ENCODE measurements at regions not wholly inside any gene's neighbourhood (a gene's known extent, or its start where the extent isn't known, plus 50 kb on each side); places are given as distances from the start of the nearest gene placed in this dataset.

GRCh38 chr3:132821314-132821713 is 99.1 kb upstream of the NPHP3 start:
- no peak for DNase-seq

- no peak for DNase-seq
Observed at GRCh38 chr3:132818251-132818650, 96.0 kb upstream of the NPHP3 start.

- no peak for DNase-seq
Observed at GRCh38 chr3:132817646-132818177, 95.5 kb upstream of the NPHP3 start.

- no peak for DNase-seq
Observed at GRCh38 chr3:132805071-132805470, 82.9 kb upstream of the NPHP3 start.

- DNase-seq, result no peak
Observed at GRCh38 chr3:132804498-132804897, 82.3 kb upstream of the NPHP3 start.

GRCh38 chr3:132803889-132804288 is 81.7 kb upstream of the NPHP3 start:
- no peak for DNase-seq

GRCh38 chr3:132800958-132801357 is 78.7 kb upstream of the NPHP3 start:
- DNase-seq, result no peak

- DNase-seq, result no peak
Observed at GRCh38 chr3:132790806-132791205, 68.6 kb upstream of the NPHP3 start.

- DNase-seq, result no peak
Observed at GRCh38 chr3:132789959-132790358, 67.8 kb upstream of the NPHP3 start.

GRCh38 chr3:132788301-132788671 is 66.1 kb upstream of the NPHP3 start:
- no peak for DNase-seq

GRCh38 chr3:132787616-132788300 is 65.5 kb upstream of the NPHP3 start:
- DNase-seq, result peak; percentile 54

GRCh38 chr3:132786890-132787289 is 64.7 kb upstream of the NPHP3 start:
- DNase-seq, result no peak

GRCh38 chr3:132785292-132785691 is 63.1 kb upstream of the NPHP3 start:
- no peak for DNase-seq

GRCh38 chr3:132784502-132785025 is 62.4 kb upstream of the NPHP3 start:
- no peak for DNase-seq

GRCh38 chr3:132783152-132783551 is 60.9 kb upstream of the NPHP3 start:
- no peak for DNase-seq

GRCh38 chr3:132781922-132782321 is 59.7 kb upstream of the NPHP3 start:
- no peak for DNase-seq

GRCh38 chr3:132777171-132777570 is 55.0 kb upstream of the NPHP3 start:
- DNase-seq, result no peak

GRCh38 chr3:132773071-132773619 is 50.9 kb upstream of the NPHP3 start:
- DNase-seq, result no peak

- DNase-seq, result no peak
Observed at GRCh38 chr3:132772252-132772651, 50.0 kb upstream of the NPHP3 start.
